PC-3 (cell line): ENCODE measurements at regions not wholly inside any gene's neighbourhood (a gene's known extent, or its start where the extent isn't known, plus 50 kb on each side); places are given as distances from the start of the nearest gene placed in this dataset.

Experiments used
- EZH2 ChIP-seq: fragments of 300-600 bp; sonication (generic); IDR thresholded peaks from one replicate; pipeline ENCODE4 v1.6.1; 2017; ENCODE audit warnings: antibody characterized with exemption, mild to moderate bottlenecking, low read length; ENCODE audit not compliant: unreplicated experiment
- EZH2phosphoT487 ChIP-seq: fragments of 300-600 bp; sonication (generic); IDR thresholded peaks from 2 replicates; pipeline ENCODE4 v1.6.1; 2018; ENCODE audit warnings: mild to moderate bottlenecking, antibody characterized with exemption, low read length, borderline replicate concordance
- TF ChIP-seq, protein P1 (sequence below): fragments of 300-600 bp; sonication (generic); conservative IDR thresholded peaks from 2 replicates; pipeline ENCODE4 v1.5.1; 2017; ENCODE audit warnings: antibody characterized with exemption, low read depth, mild to moderate bottlenecking, low read length

DNA sequence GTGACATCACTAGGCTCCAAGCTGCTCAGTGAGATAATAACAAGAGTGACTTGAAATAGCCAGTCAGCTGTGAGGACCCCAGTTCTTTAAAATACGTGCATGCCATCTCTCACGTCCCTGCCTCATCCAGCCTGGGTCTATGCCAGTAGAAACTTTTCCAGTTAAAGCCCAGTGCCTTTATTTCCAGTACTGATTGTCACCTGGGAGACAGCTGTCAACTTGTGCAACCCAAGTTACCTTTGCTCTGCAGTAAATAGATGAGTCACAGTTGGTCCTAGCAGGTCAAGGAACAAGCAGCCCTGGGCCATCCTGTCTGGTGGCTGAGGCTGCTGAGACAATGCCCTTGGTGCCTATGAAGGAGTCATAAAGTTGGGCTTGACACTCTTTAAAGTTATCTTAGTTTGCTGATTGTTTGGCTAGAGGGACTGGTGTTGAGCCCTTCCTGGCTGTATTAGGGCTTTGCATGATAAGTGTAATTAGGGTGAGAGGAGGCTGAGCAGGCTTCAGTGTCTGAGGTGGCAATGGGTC, 228.7 kb downstream of the LACC1 start:
- TF ChIP-seq, protein P1, sequence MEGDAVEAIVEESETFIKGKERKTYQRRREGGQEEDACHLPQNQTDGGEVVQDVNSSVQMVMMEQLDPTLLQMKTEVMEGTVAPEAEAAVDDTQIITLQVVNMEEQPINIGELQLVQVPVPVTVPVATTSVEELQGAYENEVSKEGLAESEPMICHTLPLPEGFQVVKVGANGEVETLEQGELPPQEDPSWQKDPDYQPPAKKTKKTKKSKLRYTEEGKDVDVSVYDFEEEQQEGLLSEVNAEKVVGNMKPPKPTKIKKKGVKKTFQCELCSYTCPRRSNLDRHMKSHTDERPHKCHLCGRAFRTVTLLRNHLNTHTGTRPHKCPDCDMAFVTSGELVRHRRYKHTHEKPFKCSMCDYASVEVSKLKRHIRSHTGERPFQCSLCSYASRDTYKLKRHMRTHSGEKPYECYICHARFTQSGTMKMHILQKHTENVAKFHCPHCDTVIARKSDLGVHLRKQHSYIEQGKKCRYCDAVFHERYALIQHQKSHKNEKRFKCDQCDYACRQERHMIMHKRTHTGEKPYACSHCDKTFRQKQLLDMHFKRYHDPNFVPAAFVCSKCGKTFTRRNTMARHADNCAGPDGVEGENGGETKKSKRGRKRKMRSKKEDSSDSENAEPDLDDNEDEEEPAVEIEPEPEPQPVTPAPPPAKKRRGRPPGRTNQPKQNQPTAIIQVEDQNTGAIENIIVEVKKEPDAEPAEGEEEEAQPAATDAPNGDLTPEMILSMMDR: no peak
- TF ChIP-seq EZH2phosphoT487: no peak
- no peak for TF ChIP-seq EZH2
